DND-41 (cell line): ENCODE measurements at regions not wholly inside any gene's neighbourhood (a gene's known extent, or its start where the extent isn't known, plus 50 kb on each side); places are given as distances from the start of the nearest gene placed in this dataset.
"Not testable (repeated sequence)": the region's sequence is repeated elsewhere in the genome, so short reads cannot be mapped to it uniquely, and the experiment has no call there.

Experiments
- ATAC-seq: fragments of 200-7000 bp; cut with Tn5 transposase; 3 replicates; pipeline ENCODE4 v1.9.1; 2021; ENCODE audit warnings: low read depth; ENCODE audit not compliant: insufficient read depth
- DNase-seq: peaks from one replicate; pipeline ENCODE4 v3.0.0-alpha.2; 2020
- H2AFZ ChIP-seq: 2 replicates; pipeline ENCODE4 v1.6.0; 2012; ENCODE audit warnings: low read depth, low read length
- H3K27ac ChIP-seq: 2 replicates; pipeline ENCODE4 v1.5.1; 2012; ENCODE audit warnings: low read length, inconsistent platforms
- H3K27me3 ChIP-seq: fragments of 200-600 bp; sonication (generic); 2 replicates; pipeline ENCODE4 v1.6.0; 2012; ENCODE audit warnings: low read length, mild to moderate bottlenecking, inconsistent platforms; ENCODE audit not compliant: insufficient read depth, poor library complexity
- H3K36me3 ChIP-seq: 2 replicates; pipeline ENCODE4 v1.5.1; 2012; ENCODE audit warnings: low read length, inconsistent platforms; ENCODE audit not compliant: insufficient read depth
- H3K4me1 ChIP-seq: 2 replicates; pipeline ENCODE4 v1.5.1; 2012; ENCODE audit warnings: mild to moderate bottlenecking, low read length; ENCODE audit not compliant: insufficient read depth
- H3K4me2 ChIP-seq: 2 replicates; pipeline ENCODE4 v1.6.0; 2012; ENCODE audit warnings: mild to moderate bottlenecking, moderate library complexity, low read length, inconsistent platforms; ENCODE audit not compliant: insufficient read depth
- H3K4me3 ChIP-seq, 2 experiments: fragments of 200-600 bp in 1 of 2; shearing (Covaris generic) in 1 of 2; 2 replicates each; pipeline ENCODE4 v1.5.1; 2012 to 2016; ENCODE audit warnings: inconsistent platforms in 2 of 2, low read length in 2 of 2, mild to moderate bottlenecking in 2 of 2, low read depth in 1 of 2, moderate library complexity in 1 of 2
- H3K79me2 ChIP-seq: 2 replicates; pipeline ENCODE4 v1.6.0; 2012; ENCODE audit warnings: low read length, inconsistent platforms; ENCODE audit not compliant: insufficient read depth
- H3K9ac ChIP-seq: 2 replicates; pipeline ENCODE4 v1.6.0; 2012; ENCODE audit warnings: low read depth, mild to moderate bottlenecking, inconsistent platforms, low read length, moderate library complexity
- H3K9me3 ChIP-seq: 2 replicates; pipeline ENCODE4 v1.5.1; 2012; ENCODE audit warnings: low read length, moderate library complexity, mild to moderate bottlenecking, inconsistent platforms; ENCODE audit not compliant: insufficient read depth, severe bottlenecking
- H4K20me1 ChIP-seq: 2 replicates; pipeline ENCODE4 v1.6.0; 2012; ENCODE audit warnings: low read length; ENCODE audit not compliant: insufficient read depth
- EZH2 ChIP-seq: IDR thresholded peaks from 3 replicates; pipeline ENCODE4 v1.6.1; 2012; ENCODE audit warnings: borderline replicate concordance, low read depth, mild to moderate bottlenecking, moderate library complexity, low read length, inconsistent platforms; ENCODE audit not compliant: severe bottlenecking
- TF ChIP-seq, protein P1 (sequence below): IDR thresholded peaks from 2 replicates; pipeline ENCODE4 v1.5.1; 2012; ENCODE audit warnings: borderline replicate concordance, low read length, moderate library complexity, mild to moderate bottlenecking; ENCODE audit not compliant: poor library complexity, severe bottlenecking; ENCODE audit errors: extremely low read depth

DNA sequence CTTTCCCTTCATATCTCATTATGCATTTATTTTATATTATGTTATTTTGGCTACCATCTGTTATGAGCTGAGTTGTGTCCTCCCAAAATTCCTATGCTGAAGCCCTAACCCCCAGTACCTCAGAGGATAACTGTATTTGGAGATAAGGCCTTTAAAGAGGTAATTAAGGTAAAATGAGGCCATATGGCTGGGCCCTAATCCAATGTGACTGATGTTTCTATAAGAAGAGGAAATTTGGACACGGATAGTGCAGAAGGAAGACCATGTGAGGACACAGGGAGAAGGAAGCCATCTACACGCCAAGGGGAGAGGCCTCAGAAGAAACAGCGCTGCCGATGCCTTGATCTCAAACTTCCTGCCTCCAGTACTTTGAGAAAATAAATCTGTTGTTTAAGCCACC lies 557.7 kb upstream of the CDH5 start:
- no peak overlapping the region for H3K27ac ChIP-seq
- no peaks in the 10 kb centered on the region for H3K79me2 ChIP-seq
- DNase-seq (no peak), ATAC-seq (no peak)
- no peaks in the 10 kb centered on the region for H3K27me3 ChIP-seq
- H3K4me2 ChIP-seq: no peak overlapping the region
- no peaks in the 10 kb centered on the region for H3K36me3 ChIP-seq
- no peak overlapping the region for H3K9ac ChIP-seq
- H2AFZ ChIP-seq: no peak overlapping the region
- H3K4me3 ChIP-seq: no peak overlapping the region
- H3K4me1 ChIP-seq: no peaks in the 10 kb centered on the region
- H4K20me1 ChIP-seq: no peaks in the 10 kb centered on the region
- H3K9me3 ChIP-seq: no peaks in the 10 kb centered on the region
- no peak for TF ChIP-seq EZH2
- TF ChIP-seq, protein P1, sequence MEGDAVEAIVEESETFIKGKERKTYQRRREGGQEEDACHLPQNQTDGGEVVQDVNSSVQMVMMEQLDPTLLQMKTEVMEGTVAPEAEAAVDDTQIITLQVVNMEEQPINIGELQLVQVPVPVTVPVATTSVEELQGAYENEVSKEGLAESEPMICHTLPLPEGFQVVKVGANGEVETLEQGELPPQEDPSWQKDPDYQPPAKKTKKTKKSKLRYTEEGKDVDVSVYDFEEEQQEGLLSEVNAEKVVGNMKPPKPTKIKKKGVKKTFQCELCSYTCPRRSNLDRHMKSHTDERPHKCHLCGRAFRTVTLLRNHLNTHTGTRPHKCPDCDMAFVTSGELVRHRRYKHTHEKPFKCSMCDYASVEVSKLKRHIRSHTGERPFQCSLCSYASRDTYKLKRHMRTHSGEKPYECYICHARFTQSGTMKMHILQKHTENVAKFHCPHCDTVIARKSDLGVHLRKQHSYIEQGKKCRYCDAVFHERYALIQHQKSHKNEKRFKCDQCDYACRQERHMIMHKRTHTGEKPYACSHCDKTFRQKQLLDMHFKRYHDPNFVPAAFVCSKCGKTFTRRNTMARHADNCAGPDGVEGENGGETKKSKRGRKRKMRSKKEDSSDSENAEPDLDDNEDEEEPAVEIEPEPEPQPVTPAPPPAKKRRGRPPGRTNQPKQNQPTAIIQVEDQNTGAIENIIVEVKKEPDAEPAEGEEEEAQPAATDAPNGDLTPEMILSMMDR: no peak

DNA sequence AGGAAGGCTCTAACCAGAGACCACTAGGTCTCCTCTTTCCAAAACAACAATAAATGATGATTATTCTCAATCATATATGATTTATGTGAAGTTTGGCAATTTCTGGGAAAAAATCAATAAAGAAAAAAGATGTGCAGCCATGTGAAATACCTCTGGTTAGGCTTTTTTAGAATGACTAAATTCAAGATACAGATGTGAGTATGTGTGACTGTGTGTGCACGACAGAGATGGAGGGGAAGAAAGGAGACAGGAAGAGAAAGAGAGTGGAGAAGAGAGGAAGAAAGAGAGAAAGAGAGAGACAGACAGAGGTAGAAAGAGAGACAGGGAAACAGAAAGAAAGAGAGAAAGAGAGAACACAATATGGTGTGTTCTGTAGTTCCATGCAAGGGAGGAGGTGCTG lies 558.6 kb upstream of the CDH5 start:
- H4K20me1 ChIP-seq: no peaks in the 10 kb centered on the region
- ATAC-seq: no peak
- no peaks in the 10 kb centered on the region for H3K27me3 ChIP-seq

DNA sequence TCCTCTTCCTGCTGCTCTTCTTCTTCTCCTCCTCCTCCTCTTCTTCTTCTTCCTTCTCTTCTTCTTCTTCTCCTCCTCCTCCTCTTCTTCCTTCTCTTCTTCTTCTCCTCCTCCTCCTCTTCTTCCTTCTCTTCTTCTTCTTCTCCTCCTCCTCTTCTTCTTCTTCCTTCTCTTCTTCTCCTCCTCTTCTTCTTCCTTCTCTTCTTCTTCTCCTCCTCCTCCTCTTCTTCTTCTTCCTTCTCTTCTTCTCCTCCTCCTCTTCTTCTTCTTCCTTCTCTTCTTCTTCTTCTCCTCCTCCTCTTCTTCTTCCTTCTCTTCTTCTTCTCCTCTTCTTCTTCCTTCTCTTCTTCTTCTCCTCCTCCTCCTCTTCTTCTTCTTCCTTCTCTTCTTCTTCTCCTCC lies 560.8 kb upstream of the CDH5 start:
- ATAC-seq: not testable (repeated sequence)

More for the DNA sequence above, 558.6 kb upstream of the CDH5 start:
- Histone ChIP-seq H2AFZ (no peak overlapping the region), H3K4me2 (no peak overlapping the region), H3K9me3 (no peaks in the 10 kb centered on the region), H3K9ac (no peak overlapping the region), H3K4me3 (no peak overlapping the region), H3K79me2 (no peaks in the 10 kb centered on the region), H3K27ac (no peak overlapping the region), H3K4me1 (no peaks in the 10 kb centered on the region), H3K36me3 (no peaks in the 10 kb centered on the region)
- TF ChIP-seq, protein P1: no peak
- TF ChIP-seq EZH2: no peak
- no peak for DNase-seq

DNA sequence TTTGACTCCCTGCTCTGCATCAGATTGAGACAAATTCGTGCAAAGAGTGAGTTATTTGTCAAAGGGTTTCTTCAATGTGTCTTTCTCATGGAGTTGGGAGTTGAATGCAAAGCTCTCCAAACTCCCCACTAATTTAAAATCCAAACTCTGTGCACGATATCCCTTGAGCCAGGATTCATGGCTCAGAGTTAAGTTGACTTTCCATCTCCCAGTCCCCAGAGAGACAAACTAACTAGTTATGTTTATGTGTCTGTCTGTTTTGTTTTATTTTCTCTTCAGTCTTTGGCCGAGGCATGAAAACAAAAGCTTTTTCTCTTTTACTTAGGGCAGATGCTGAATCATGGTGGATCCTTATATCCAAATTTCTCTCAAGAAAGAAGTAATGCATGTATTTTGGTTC lies 570.0 kb upstream of the CDH5 start:
- H3K4me1 ChIP-seq: no peaks in the 10 kb centered on the region
- H3K9me3 ChIP-seq: no peaks in the 10 kb centered on the region
- TF ChIP-seq EZH2: no peak
- TF ChIP-seq, protein P1: no peak
- no peak overlapping the region for H3K9ac ChIP-seq
- no peaks in the 10 kb centered on the region for H3K36me3 ChIP-seq
- no peaks in the 10 kb centered on the region for H4K20me1 ChIP-seq
- no peak overlapping the region for H2AFZ ChIP-seq
- H3K79me2 ChIP-seq: no peaks in the 10 kb centered on the region
- H3K27me3 ChIP-seq: no peaks in the 10 kb centered on the region
- no peak for DNase-seq
- no peak overlapping the region for H3K4me3 ChIP-seq
- H3K4me2 ChIP-seq: no peak overlapping the region
- H3K27ac ChIP-seq: no peak overlapping the region
- no peak for ATAC-seq

More for the DNA sequence above, 560.8 kb upstream of the CDH5 start:
- not testable (repeated sequence) for H3K4me3 ChIP-seq, H3K36me3 ChIP-seq, H4K20me1 ChIP-seq, H3K79me2 ChIP-seq, H2AFZ ChIP-seq, H3K27me3 ChIP-seq, DNase-seq, H3K9ac ChIP-seq, H3K27ac ChIP-seq, H3K4me1 ChIP-seq, H3K9me3 ChIP-seq, H3K4me2 ChIP-seq
